GM19452 (cell line): ENCODE measurements at regions not wholly inside any gene's neighbourhood (a gene's known extent, or its start where the extent isn't known, plus 50 kb on each side); places are given as distances from the start of the nearest gene placed in this dataset.

ENCODE experiments used
- ATAC-seq: cut with Tn5 transposase; IDR thresholded peaks from one replicate; pipeline ENCODE4 v1.9.1; 2021; ENCODE audit not compliant: unreplicated experiment

DNA sequence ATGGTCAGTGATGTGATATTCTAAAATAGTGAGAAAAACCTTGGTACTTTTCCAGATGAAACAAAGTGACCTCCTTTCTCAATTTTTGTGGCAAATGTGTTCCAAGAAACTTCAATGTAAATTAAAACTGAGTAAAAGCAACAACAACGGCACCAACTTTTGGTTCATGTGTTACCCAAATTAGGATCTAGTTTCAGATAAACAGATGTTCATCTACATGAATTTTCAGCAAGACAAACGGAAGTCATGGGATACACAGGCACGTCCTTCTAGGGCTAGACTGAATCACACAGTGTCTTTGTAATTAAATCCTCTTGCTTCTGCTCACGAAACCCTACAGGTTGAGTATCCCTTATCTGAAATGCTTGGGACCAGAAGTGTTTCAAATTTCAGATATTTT is 915.2 kb downstream of the TFAP2A start:
- ATAC-seq: no peak

DNA sequence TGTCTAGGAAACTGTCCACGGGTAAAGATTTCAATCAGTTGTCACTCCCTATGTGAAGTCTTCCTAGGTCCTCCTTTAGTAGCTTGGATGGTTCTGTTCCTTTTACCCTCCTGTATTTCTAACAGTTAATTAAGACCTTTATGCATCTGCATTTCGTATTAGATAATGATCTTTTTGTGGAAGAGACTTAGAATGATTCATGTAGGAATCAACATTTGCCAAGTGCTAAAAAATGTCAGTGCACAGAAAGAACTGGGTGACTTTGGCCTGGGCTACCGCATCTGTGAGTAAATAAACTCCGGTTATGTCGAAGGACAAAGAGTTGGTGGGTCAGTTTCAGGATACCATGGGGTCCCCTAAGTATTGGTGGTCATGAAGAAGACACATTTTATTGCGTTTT is 918.0 kb downstream of the TFAP2A start:
- no peak for ATAC-seq

- ATAC-seq: no peak
Observed at GRCh38 chr6:9494864-9495263, 920.0 kb downstream of the TFAP2A start.

DNA sequence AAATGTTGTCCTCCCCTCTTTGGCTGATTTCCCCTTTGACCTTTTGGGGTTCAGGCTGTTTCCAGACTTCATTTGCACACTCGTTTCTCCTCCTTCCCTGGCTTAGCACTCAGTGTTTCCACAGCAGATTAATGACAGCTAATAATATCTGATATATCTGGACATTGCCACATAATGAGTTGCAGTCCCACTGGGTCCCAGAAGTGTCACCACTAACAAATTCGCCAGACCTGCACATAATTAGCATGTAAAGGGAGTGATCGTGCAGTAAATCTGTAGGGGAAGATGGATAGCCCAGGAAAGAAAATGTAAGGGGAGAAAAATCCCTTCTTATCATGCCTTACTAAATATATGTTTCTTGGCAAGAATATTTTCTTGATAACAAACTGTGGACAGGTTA is 922.1 kb downstream of the TFAP2A start:
- no peak for ATAC-seq

DNA sequence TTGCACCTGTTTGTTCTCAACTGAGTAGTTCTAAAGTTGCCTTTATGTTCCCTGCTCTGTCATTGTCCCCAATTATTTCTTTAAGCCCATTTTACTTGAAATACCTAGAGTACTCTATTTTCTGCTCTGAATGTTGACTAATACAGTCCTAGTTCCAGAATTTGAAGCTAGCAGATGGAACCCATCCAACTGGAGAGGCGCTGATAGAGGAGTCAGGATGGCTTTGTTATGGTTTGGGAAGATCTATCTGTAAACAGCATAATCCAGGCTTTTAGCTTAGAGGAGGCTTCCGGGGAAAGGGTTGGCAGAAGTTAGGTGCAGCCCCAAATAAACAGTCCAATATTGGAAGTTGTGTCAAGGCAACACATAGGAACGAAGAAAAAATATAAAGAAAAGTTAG is 927.7 kb downstream of the TFAP2A start:
- no peak for ATAC-seq

DNA sequence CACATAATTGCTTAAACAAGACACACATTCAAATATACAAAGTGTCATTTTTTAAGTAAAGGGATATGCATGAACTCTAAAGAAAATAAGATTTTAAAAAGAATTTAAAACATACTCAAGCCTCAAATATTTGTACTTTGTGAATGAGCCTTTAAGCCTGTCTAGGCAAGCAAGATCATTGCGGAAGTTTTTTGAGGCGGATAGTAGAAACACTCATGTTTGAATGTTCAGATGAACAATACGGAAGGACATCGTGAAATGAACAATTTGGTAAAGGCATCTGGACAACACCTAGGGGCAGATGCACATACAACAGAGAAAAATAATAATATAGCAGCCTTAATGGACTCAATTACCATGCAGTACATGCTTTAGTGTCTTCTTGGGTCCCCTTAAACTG is 928.9 kb downstream of the TFAP2A start:
- ATAC-seq: no peak

DNA sequence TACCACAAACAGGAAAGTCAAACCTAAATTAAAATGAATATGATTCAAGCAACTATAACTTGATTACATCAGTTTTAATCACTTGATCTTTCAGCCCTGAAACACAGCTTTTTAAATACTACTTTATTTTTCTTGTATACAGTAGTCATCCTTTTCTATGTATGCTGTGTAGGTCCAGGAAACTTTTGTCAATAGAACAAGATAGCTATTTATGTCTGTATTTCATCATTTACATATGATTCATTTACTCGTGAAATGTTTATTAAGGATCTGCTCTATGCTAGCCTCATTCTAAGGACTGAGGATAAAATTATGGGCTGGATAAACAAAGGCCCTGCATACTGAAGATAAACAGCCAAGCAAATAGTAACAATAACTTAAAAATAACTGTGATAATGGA is 930.2 kb downstream of the TFAP2A start:
- no peak for ATAC-seq

DNA sequence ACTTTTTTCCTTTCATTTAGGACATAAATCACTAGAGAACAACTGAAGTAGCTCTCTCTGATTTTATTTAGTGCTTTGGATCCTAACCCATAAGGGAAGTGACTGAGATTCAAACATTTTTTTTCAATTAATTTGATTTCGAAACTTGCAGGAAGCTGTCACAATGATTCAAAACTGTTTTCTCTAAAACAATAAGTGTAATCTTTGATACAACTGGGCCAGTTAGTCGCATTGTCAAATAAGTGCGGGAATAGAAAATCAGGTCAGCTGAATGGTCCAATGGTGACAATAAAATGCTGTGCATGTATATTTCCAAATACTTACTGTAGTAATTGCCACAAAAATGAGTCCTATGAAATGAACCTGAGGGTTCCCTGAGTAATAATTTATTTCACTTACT is 930.8 kb downstream of the TFAP2A start:
- ATAC-seq: no peak

GRCh38 chr6:9482030-9482738 is 932.7 kb downstream of the TFAP2A start:
- no peak for ATAC-seq

- no peak for ATAC-seq
Observed at GRCh38 chr6:9481292-9482029, 933.4 kb downstream of the TFAP2A start.

- no peak for ATAC-seq
Observed at GRCh38 chr6:9468277-9468676, 946.6 kb downstream of the TFAP2A start.

DNA sequence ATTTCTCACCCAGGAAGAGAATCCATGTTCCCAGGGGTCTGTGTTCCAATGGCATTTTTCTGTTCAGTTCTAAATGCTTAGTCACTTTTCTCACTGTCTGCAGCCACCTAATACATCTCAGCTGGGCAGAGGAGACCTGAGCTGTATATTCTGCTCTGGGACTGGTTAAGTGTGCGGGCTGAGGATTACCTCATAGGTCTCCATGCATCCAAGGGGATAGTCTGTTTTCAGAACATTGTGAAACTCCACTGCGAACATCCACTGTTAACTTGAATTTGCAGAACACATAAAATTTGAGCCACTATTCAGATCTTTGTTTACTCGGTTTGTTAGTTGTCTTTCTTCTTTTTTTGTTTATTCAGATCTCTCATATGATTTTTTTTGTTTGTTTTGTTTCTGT is 947.1 kb downstream of the TFAP2A start:
- no peak for ATAC-seq

DNA sequence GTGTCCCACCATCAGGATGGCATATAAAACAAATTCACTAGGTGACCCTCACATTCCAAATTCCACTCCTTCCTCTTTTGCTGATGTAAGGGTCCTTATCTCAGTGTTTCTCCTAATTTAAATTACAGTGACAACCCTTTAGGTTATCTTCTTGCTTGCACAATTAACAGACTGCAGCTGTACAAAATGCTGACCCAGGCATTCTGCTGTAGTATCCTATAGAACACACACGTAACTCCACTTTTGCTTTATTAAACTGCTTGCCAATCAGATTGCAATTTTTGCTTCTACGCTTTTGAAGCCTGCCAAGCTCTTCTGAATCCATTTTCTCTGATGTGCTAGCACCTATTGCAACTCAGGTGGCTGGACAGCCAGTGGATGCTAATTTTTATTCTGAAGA is 950.3 kb downstream of the TFAP2A start:
- no peak for ATAC-seq

- ATAC-seq: no peak
Observed at GRCh38 chr6:9463311-9463710, 951.6 kb downstream of the TFAP2A start.

DNA sequence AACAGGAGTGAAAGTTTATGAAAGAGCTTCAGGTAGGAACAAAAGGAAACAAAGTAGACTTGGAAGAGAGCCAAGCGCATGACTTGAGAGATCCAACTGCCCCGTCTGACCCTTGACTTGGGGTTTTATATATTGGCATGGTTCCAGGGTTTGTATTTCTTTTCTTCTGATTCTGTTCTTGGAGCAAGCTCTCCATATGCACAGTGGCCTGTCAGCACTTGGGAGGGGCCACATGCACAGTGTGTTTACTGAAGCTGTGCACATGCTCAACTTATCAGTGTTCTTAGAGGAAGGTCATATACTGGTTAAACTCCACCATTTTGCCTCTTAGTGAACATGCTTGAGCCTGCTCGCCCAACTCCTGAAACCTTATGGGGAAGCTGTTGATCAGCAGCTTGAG is 953.7 kb downstream of the TFAP2A start:
- ATAC-seq: no peak

DNA sequence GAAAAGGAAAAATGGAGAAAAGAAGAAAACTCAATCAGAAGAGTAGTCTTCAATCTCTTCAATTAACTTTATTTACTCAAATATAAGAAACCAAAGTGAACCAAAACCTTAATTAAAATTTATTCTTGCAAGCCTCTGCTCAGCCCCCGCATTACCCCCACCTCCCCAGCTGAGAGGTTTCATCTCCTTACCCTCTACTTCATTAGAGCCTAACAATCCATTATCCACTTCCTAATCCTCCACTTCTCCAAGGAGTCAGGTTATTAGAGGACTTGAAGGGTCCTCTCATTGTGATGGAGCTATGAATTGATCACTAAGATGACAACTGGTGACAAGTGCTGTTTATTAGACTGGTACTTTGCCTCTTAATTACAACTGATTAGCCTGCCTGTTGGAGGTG is 956.5 kb downstream of the TFAP2A start:
- ATAC-seq: no peak

DNA sequence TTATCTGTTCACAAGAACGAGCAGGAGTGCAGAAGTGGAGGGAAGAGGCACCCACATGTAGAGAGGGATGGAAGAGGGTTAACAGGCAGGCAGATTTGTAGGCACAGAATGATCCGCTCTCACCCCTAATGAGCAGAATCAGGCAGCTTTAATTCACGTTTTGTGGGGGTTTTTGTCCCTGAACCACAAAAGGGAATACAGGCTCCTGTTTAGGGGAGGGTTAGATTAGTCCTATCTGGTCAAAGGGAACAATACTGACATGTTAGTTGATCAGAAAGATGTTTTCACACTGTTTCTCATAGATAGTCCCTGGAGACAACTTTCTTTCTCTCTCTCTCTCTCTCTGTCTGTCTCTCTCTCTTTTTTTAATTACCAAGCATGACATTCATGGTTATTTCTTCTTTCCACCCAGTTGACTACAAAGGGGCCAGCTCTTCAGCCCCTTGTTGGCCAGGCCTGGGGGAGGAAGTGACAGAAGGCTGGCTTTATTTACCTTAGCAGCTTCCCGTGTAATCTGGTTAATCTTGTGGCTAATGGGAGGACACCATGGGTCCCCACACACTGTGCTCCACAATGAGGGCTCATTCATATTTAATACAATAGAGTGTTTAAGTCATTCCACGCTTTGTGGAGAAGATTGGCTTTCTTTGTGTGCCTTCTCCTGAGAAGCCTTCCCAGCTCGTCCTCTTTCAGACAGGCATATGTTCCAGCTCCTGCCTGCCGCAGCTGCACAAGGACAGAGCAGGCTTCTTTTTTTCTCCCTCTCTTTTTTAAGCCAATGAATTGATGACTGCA is 958.8 kb downstream of the TFAP2A start:
- no peak for ATAC-seq

DNA sequence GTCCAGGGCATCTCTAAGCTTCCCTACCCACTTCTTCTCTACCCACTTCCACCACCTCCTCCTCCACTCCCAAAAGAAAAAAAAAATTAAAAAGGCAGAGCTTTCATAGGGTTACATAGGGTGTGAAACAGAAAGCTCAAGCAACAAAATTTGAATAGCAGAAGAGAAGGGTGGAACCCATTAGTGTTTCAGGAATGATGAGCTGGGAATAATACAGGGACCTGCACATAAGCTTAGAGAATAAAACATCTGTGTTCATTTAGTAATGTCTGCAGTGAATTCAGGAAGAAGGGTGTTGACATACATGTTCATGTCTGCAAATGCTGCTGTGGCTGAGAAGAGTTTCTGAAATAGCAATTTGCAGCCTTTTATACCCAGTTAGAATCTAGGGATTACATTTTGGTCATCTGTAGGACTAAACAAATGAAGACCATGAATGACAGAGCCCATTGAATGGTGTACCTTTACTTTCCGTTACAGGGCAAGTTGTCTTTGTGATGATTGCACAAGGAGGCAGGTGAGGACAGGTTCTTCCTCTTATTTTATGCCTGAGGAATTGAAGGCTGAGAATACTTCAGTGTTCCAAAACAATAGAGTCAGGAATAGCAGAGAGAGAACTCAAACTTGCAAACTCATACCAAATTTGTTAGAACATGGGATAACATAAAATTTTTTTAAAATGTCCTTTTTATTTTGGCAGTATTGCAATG is 975.1 kb downstream of the TFAP2A start:
- ATAC-seq: no peak

- ATAC-seq: no peak
Observed at GRCh38 chr6:9437836-9438235, 977.0 kb downstream of the TFAP2A start.

- no peak for ATAC-seq
Observed at GRCh38 chr6:9435281-9435680, 979.6 kb downstream of the TFAP2A start.

GRCh38 chr6:9431945-9432344 is 982.9 kb downstream of the TFAP2A start:
- no peak for ATAC-seq
